SW 1271 (cell line): ENCODE measurements at regions not wholly inside any gene's neighbourhood (a gene's known extent, or its start where the extent isn't known, plus 50 kb on each side); places are given as distances from the start of the nearest gene placed in this dataset.

Experiments used
- DNase-seq, 2 experiments: peaks; one replicate each; lab custom pipeline; 2025; lab: John Stamatoyannopoulos, UW

DNA sequence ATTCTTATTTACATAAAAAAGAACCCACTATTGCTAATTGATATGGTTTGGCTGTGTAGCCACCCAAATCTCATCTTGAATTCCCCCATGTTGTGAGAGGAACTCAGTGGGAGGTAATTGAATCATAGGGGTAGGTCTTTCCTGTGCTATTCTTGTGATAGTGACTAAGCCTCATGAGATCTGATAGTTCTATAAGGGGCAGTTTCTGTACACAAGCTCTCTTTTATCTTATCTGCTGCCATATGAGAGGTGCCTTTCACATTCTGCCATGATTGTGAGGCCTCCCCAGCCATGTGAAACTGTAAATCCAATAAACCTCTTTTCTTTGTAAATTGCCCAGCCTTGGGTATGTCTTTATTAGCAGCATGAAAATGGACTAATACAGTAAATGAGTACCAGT lies 58.2 kb upstream of the PRR16 start:
- peak in 1 of 2 experiments; percentile 82 for DNase-seq

DNA sequence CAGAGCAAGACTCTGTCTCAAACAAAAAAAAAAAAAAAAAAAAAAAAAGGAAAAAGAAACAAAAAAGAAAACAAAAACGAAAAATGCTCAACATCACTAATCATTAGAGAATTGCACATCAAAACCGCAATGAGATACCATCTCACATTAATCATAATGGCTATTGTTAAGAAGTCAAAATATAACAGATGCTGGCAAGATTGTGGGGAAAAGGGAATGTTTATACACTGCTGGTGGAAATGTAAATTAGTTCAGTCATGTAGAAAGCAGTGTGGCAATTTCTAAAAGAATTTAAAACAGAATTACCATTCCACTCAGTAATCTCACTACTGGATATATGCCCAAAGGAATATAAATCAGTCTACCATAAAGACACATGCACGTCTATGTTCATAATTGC lies 50.4 kb upstream of the PRR16 start:
- no peak for DNase-seq
